Brain microvascular endothelial cell (primary cell): ENCODE measurements at regions not wholly inside any gene's neighbourhood (a gene's known extent, or its start where the extent isn't known, plus 50 kb on each side); places are given as distances from the start of the nearest gene placed in this dataset.

Source experiments
- DNase-seq: peaks from one replicate; pipeline ENCODE4 v3.0.0-alpha.2; 2020
- H3K27ac ChIP-seq: fragments of 250-450 bp; sonication (Bioruptor Pico); 2 replicates; pipeline ENCODE4 v1.5.1; 2020; ENCODE audit warnings: mild to moderate bottlenecking, moderate library complexity
- H3K27me3 ChIP-seq: fragments of 250-450 bp; sonication (Bioruptor Pico); replicated peaks from 2 replicates; pipeline ENCODE4 v1.5.1; 2020; ENCODE audit warnings: mild to moderate bottlenecking
- H3K36me3 ChIP-seq: fragments of 250-450 bp; sonication (Bioruptor Pico); replicated peaks from 2 replicates; pipeline ENCODE4 v1.5.1; 2020; ENCODE audit warnings: mild to moderate bottlenecking
- H3K4me3 ChIP-seq: 2 replicates; pipeline ENCODE4 v1.5.1; 2011; ENCODE audit warnings: low read depth, mild to moderate bottlenecking, control low read depth, low read length, moderate library complexity
- CTCF ChIP-seq: IDR thresholded peaks from 2 replicates; pipeline ENCODE4 v1.5.1; 2011; ENCODE audit warnings: low read depth, mild to moderate bottlenecking, moderate library complexity, low read length, control low read depth, inconsistent platforms; ENCODE audit errors: missing control alignments
- in situ Hi-C: cut with HindIII; loops from 2 replicates; pipeline ENCODE4 v1.10.0; 2017; ENCODE audit warnings: low sequenced_read_pairs, low pct_ligation_motif_present

- TF ChIP-seq CTCF: no peak
- no peaks in the 10 kb centered on the region for H3K27me3 ChIP-seq
- DNase-seq: no peak
- in situ Hi-C loops: no loop called here
- no peak overlapping the region for H3K27ac ChIP-seq
- no peaks in the 10 kb centered on the region for H3K36me3 ChIP-seq
- no peak overlapping the region for H3K4me3 ChIP-seq
Observed at GRCh38 chr3:87837076-87837475, 221.7 kb downstream of the CGGBP1 start.

- no peaks in the 10 kb centered on the region for H3K36me3 ChIP-seq
- no peak overlapping the region for H3K4me3 ChIP-seq
- no peak for DNase-seq
- in situ Hi-C loops: no loop called here
- H3K27ac ChIP-seq: no peak overlapping the region
- no peak for TF ChIP-seq CTCF
- H3K27me3 ChIP-seq: no peaks in the 10 kb centered on the region
Observed at GRCh38 chr3:87836026-87836425, 222.8 kb downstream of the CGGBP1 start.

- no peak overlapping the region for H3K27ac ChIP-seq
- in situ Hi-C loops: no loop called here
- TF ChIP-seq CTCF: no peak
- H3K36me3 ChIP-seq: no peaks in the 10 kb centered on the region
- no peak overlapping the region for H3K4me3 ChIP-seq
- no peak for DNase-seq
- H3K27me3 ChIP-seq: no peaks in the 10 kb centered on the region
Observed at GRCh38 chr3:87835236-87835635, 223.6 kb downstream of the CGGBP1 start.

GRCh38 chr3:87834327-87834726, 224.5 kb downstream of the CGGBP1 start:
- no peak for TF ChIP-seq CTCF
- no peak overlapping the region for H3K4me3 ChIP-seq

GRCh38 chr3:87833039-87833377, 225.8 kb downstream of the CGGBP1 start:
- in situ Hi-C loops: no loop called here
- TF ChIP-seq CTCF: no peak
- H3K4me3 ChIP-seq: no peak overlapping the region
- H3K27ac ChIP-seq: no peak overlapping the region
- no peaks in the 10 kb centered on the region for H3K36me3 ChIP-seq
- no peaks in the 10 kb centered on the region for H3K27me3 ChIP-seq
- no peak for DNase-seq

More at GRCh38 chr3:87834327-87834726, 224.5 kb downstream of the CGGBP1 start:
- Histone ChIP-seq H3K36me3 (no peaks in the 10 kb centered on the region), H3K27ac (no peak overlapping the region), H3K27me3 (no peaks in the 10 kb centered on the region)
- in situ Hi-C loops: no loop called here
- DNase-seq: no peak

- Histone ChIP-seq H3K36me3 (no peaks in the 10 kb centered on the region), H3K27ac (no peak overlapping the region), H3K4me3 (no peak overlapping the region), H3K27me3 (no peaks in the 10 kb centered on the region)
- no peak for TF ChIP-seq CTCF
- in situ Hi-C loops: no loop called here
- no peak for DNase-seq
Observed at GRCh38 chr3:87828046-87828445, 230.8 kb downstream of the CGGBP1 start.
